HFF-Myc (cell line): ENCODE measurements at regions not wholly inside any gene's neighbourhood (a gene's known extent, or its start where the extent isn't known, plus 50 kb on each side); places are given as distances from the start of the nearest gene placed in this dataset.
"Not testable (repeated sequence)": the region's sequence is repeated elsewhere in the genome, so short reads cannot be mapped to it uniquely, and the experiment has no call there.

Experiments used
- DNase-seq: peaks from one replicate; pipeline ENCODE4 v3.0.0-alpha.2; 2011; ENCODE audit warnings: low read depth; ENCODE audit errors: extremely low read depth
- H3K4me3 ChIP-seq: replicated peaks from 2 replicates; pipeline ENCODE4 v1.5.1; 2011; ENCODE audit warnings: low read depth, mild to moderate bottlenecking, control low read depth, low read length
- CTCF ChIP-seq: IDR thresholded peaks from 2 replicates; pipeline ENCODE4 v1.5.1; 2012; ENCODE audit warnings: mild to moderate bottlenecking, low read depth, low read length, control low read depth; ENCODE audit errors: missing control alignments

- no peak for TF ChIP-seq CTCF
- DNase-seq: no peak
- no peak overlapping the region for H3K4me3 ChIP-seq
These were observed 383.6 kb downstream of the COG6 start for GRCh38 chr13:40039061-40039460.

- no peak overlapping the region for H3K4me3 ChIP-seq
- TF ChIP-seq CTCF: no peak
- no peak for DNase-seq
These were observed 387.5 kb downstream of the COG6 start for GRCh38 chr13:40042991-40043390.

GRCh38 chr13:40043764-40044163, 388.3 kb downstream of the COG6 start:
- TF ChIP-seq CTCF: no peak
- DNase-seq: no peak

GRCh38 chr13:40047322-40047771, 391.9 kb downstream of the COG6 start:
- no peak for DNase-seq
- TF ChIP-seq CTCF: no peak
- no peak overlapping the region for H3K4me3 ChIP-seq

More at GRCh38 chr13:40043764-40044163, 388.3 kb downstream of the COG6 start:
- no peak overlapping the region for H3K4me3 ChIP-seq

- no peak for TF ChIP-seq CTCF
- H3K4me3 ChIP-seq: no peak overlapping the region
- no peak for DNase-seq
These were observed 393.1 kb downstream of the COG6 start for GRCh38 chr13:40048551-40048950.

GRCh38 chr13:40052954-40053353, 397.5 kb downstream of the COG6 start:
- TF ChIP-seq CTCF: no peak
- no peak overlapping the region for H3K4me3 ChIP-seq
- no peak for DNase-seq

GRCh38 chr13:40053401-40053800, 397.9 kb downstream of the COG6 start:
- no peak for DNase-seq
- no peak overlapping the region for H3K4me3 ChIP-seq
- TF ChIP-seq CTCF: no peak

GRCh38 chr13:40054422-40054821, 399.0 kb downstream of the COG6 start:
- not testable (repeated sequence) for DNase-seq, H3K4me3 ChIP-seq
